H1 (cell line): ENCODE measurements at regions not wholly inside any gene's neighbourhood (a gene's known extent, or its start where the extent isn't known, plus 50 kb on each side); places are given as distances from the start of the nearest gene placed in this dataset.

Source experiments
- CTCF ChIP-seq, 3 experiments: IDR thresholded peaks; 1 replicate in 2 of 3; 2 replicates in 1 of 3; pipeline versions ENCODE4 v1.5.1 to v1.6.1; 2011; ENCODE audit warnings: low read length in 3 of 3, mild to moderate bottlenecking in 3 of 3, inconsistent platforms in 2 of 3, low read depth in 1 of 3, moderate library complexity in 1 of 3; ENCODE audit not compliant: insufficient read depth in 1 of 3; ENCODE audit errors: control extremely low read depth in 1 of 3
- MAFK ChIP-seq: IDR thresholded peaks from 2 replicates; pipeline ENCODE4 v1.6.1; 2012; ENCODE audit warnings: low read depth, mild to moderate bottlenecking, improper control_type of control experiment, low read length
- RBBP5 ChIP-seq: IDR thresholded peaks from 2 replicates; pipeline ENCODE4 v1.7.1; 2012; ENCODE audit warnings: low read depth, mild to moderate bottlenecking, inconsistent platforms, low read length, moderate library complexity, borderline replicate concordance
- ZNF274 ChIP-seq: IDR thresholded peaks from 2 replicates; pipeline ENCODE4 v1.7.0; 2012; ENCODE audit warnings: low read length, borderline replicate concordance; ENCODE audit errors: extremely low read depth

GRCh38 chr9:100720922-100721321, 143.0 kb downstream of the CAVIN4 start (continued):
- TF ChIP-seq RBBP5 (no peak), MAFK (no peak), CTCF (IDR thresholded peaks at IDR 0.05; ENCODE audit: control extremely low read depth in 1 of 3, insufficient read depth in 1 of 3, low read depth in 1 of 3, low read length in 3 of 3) (no peak), ZNF274 (no peak)
- TF ChIP-seq, all 59 proteins: peak for 0
